SJCRH30 (cell line): ENCODE measurements at regions not wholly inside any gene's neighbourhood (a gene's known extent, or its start where the extent isn't known, plus 50 kb on each side); places are given as distances from the start of the nearest gene placed in this dataset.

ENCODE experiments used
- DNase-seq, 2 experiments: peaks; one replicate each; pipeline ENCODE4 v3.0.0-alpha.2; 2015 to 2020
- H3K27ac ChIP-seq: fragments of 250-450 bp; sonication (Bioruptor Pico); 2 replicates; pipeline ENCODE4 v1.5.1; 2020; ENCODE audit warnings: mild to moderate bottlenecking, moderate library complexity
- H3K27me3 ChIP-seq: fragments of 250-450 bp; sonication (Bioruptor Pico); 2 replicates; pipeline ENCODE4 v1.5.1; 2020; ENCODE audit warnings: mild to moderate bottlenecking, moderate library complexity
- H3K36me3 ChIP-seq: fragments of 250-450 bp; sonication (Bioruptor Pico); 2 replicates; pipeline ENCODE4 v1.5.1; 2020; ENCODE audit warnings: mild to moderate bottlenecking, moderate library complexity
- H3K4me1 ChIP-seq: fragments of 250-450 bp; sonication (Bioruptor Pico); 2 replicates; pipeline ENCODE4 v1.5.1; 2020; ENCODE audit warnings: mild to moderate bottlenecking, moderate library complexity
- H3K4me3 ChIP-seq: fragments of 250-450 bp; sonication (Bioruptor Pico); 2 replicates; pipeline ENCODE4 v1.5.1; 2020; ENCODE audit warnings: mild to moderate bottlenecking, moderate library complexity
- H3K9me3 ChIP-seq: fragments of 250-450 bp; sonication (Bioruptor Pico); replicated peaks from 2 replicates; pipeline ENCODE4 v1.5.1; 2020; ENCODE audit warnings: mild to moderate bottlenecking, moderate library complexity

DNA sequence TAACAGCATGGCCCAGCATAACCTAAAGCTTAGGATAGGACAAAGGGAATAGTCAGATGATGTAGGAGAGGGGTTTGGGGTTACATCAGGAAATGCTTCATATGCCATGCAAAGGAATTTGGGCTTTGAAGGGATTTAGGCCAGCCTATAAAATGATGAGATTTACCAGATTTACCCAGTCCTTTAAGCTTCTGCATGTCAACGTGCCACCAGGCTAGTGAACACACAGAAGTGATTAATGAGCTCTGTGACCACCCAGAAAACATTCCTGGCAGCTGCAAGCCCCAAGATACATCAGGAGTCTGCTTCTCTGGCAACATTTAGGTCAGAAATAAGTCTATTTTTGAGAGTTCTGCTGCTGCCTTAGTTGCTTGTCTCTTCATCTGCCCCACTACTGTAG lies 118.3 kb downstream of the LRIG3 start:
- peak; percentile 93 to 97 for DNase-seq
- Histone ChIP-seq H3K27ac (peak overlapping the region; percentile 53), H3K27me3 (no peaks in the 10 kb centered on the region), H3K4me3 (no peak overlapping the region), H3K36me3 (no peaks in the 10 kb centered on the region), H3K4me1 (peaks cover 33% of the 10 kb centered on the region), H3K9me3 (peaks cover 13% of the 10 kb centered on the region; the same call in 1 of the 2 replicates)

DNA sequence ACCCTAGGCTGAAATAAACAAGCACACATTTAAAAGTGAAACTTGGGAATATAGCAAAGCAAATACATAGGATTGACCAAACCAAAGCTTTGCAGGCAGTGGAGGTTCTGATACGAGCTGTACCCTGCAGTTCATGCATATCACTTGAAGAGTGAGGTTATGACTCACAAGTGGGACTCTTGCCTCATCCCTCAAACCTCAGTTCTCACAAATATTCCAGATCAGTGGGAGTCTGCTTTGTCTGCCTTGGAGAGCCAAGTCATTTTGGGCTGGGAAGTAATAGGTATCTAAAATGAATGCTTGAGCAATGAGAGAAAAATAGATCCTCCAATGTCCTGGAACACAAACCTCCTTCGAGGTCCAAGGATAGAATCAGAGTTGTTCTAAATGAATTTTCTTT lies 116.4 kb downstream of the LRIG3 start:
- Histone ChIP-seq H3K4me1 (peaks cover 34% of the 10 kb centered on the region), H3K27me3 (no peaks in the 10 kb centered on the region), H3K4me3 (no peak overlapping the region), H3K27ac (no peak overlapping the region), H3K36me3 (no peaks in the 10 kb centered on the region), H3K9me3 (peaks cover 13% of the 10 kb centered on the region; the same call in 1 of the 2 replicates)
- peak; percentile 26 to 59 for DNase-seq

DNA sequence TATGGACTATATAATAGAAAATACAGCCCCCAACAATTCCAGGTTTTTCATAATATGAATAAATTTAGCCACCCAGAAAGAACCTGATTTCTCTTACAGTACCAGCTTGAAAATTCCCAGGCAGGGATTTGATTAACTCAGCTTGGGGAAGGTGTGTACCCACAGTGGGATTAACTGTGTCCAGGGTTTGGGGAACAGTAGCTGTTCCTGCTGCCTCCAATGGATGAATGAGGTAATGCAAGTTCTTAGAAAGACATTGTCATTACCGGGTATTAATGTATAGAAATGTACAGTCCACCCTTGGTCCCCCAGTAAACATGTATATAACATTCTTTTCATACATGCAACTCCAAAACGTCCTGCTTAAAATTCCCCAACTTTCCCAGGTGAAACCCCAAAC lies 115.6 kb downstream of the LRIG3 start:
- no peak overlapping the region for H3K27ac ChIP-seq
- peaks cover 42% of the 10 kb centered on the region for H3K4me1 ChIP-seq
- peak in 1 of 2 experiments; percentile 43 for DNase-seq
- H3K36me3 ChIP-seq = no peaks in the 10 kb centered on the region
- no peak overlapping the region for H3K4me3 ChIP-seq
- H3K9me3 ChIP-seq = 0 out of 2 replicates have a peak, but pooled peaks cover 5% of the 10 kb centered on the region
- no peaks in the 10 kb centered on the region for H3K27me3 ChIP-seq

DNA sequence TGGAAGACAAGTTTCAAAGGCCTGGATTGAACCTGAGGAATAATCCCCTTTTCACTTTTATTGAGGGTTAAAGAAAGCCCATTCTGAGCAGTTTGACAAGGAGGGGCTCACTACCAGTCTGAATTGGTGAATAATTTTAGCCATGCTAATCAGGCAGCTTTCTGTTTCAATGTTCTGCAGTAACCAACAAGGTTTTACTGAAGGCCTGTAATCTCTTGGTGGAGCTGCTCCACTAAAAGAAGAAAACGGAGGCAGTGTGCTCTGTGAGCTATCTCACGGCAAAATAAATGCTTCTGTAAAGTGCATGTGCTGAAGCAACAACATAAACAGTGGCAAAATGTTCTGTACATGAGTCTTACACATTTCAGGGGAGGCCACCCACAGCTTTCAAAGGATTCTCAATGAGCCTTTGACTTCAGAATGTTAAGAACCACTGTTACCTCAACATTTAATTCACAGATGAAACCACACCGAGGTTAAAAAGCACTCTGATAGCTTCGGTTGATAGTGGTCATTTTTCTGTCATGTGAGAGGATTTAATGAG lies 111.2 kb downstream of the LRIG3 start:
- no peaks in the 10 kb centered on the region for H3K36me3 ChIP-seq
- peak; percentile 36 to 51 for DNase-seq

DNA sequence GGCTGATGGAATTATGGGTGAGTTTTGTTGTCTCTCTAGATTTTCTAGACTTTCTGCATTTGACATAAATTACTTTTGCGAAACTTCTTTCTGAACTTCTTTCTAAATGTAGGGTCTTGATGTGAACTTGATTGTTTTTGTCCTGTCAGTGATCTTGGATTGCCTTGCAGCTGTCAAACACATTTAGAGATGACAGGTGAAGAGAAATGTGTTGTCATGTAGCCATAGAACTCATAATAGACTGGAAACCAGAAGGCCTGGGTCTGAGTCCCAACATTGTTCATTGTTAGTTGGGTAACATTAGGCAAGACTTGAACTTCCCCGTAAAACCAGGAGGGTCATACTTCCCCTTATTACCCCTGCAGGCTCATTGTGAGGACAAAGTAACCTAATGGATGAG lies 109.0 kb downstream of the LRIG3 start:
- H3K27me3 ChIP-seq = no peaks in the 10 kb centered on the region
- DNase-seq = peak in 1 of 2 experiments; percentile 27
- no peaks in the 10 kb centered on the region for H3K36me3 ChIP-seq
- no peak overlapping the region for H3K27ac ChIP-seq
- H3K4me3 ChIP-seq = no peak overlapping the region
- peaks cover 18% of the 10 kb centered on the region for H3K4me1 ChIP-seq
- no peaks in the 10 kb centered on the region for H3K9me3 ChIP-seq

More for the DNA sequence above, 111.2 kb downstream of the LRIG3 start:
- H3K27me3 ChIP-seq = no peaks in the 10 kb centered on the region
- peaks cover 22% of the 10 kb centered on the region for H3K4me1 ChIP-seq
- peak overlapping the region; percentile 4; the same call in 1 of the 2 replicates for H3K27ac ChIP-seq
- H3K4me3 ChIP-seq = no peak overlapping the region
- H3K9me3 ChIP-seq = no peaks in the 10 kb centered on the region

DNA sequence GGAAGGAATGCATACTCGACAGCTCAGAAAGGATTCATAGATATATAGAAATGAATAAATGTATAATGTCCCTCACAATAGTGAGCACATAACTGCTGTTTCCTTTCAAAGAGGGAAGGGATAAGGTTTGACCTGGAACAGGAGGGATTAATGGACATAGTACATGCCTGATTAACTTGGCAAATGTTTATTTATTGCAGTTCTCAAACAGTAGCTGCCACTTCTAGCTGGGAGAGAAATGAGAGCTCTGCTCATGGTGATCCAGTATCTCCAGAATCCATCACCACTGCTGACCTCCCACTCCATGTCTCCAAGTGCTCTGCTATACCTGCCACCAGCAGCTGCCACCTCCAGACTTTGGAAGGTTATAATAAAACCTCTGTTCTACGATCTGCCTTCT lies 108.1 kb downstream of the LRIG3 start:
- no peak overlapping the region for H3K4me3 ChIP-seq
- peaks cover 18% of the 10 kb centered on the region for H3K4me1 ChIP-seq
- no peaks in the 10 kb centered on the region for H3K27me3 ChIP-seq
- H3K9me3 ChIP-seq = no peaks in the 10 kb centered on the region
- H3K27ac ChIP-seq = no peak overlapping the region
- DNase-seq = peak in 1 of 2 experiments; percentile 13
- H3K36me3 ChIP-seq = no peaks in the 10 kb centered on the region

DNA sequence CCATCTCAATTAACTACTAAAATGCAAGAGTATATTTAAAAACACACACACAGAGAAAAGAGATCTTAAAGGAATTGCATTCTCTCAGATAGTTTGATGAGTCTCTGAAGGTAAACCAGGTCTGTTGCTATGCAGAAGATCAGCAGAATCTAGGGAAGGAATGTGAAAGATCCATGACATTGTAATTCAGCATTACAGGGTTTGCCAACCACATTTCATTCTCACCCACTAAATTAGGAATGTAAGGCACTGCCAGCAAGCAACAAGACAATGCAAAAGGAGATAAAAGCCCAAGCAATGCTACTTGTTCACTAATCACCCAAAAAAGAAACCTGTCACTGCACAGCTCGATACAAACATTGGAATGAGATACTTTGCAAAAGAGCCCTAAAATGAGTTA lies 106.3 kb downstream of the LRIG3 start:
- Histone ChIP-seq H3K4me3 (no peak overlapping the region), H3K27me3 (no peaks in the 10 kb centered on the region), H3K4me1 (peaks cover 15% of the 10 kb centered on the region), H3K27ac (no peak overlapping the region), H3K36me3 (no peaks in the 10 kb centered on the region), H3K9me3 (no peaks in the 10 kb centered on the region)
- DNase-seq = no peak

DNA sequence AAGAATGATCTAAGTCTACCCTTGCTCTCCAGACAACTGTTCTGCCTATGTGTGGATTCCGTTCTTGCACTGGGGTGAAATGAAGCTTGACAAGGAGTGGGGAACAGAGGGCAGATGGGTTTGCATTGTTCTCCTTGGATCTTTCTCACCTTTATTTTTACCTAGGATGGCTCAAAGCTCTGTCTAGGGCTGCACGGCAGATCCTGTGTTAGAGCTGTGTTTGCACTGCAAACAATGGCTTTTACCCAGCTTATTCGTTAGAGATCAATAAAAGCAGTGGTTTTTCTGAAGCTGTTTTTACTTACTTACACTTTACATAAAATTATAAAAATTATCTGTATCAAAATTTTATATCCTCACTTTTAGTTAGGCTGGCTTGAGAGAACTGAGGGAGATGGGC lies 105.1 kb downstream of the LRIG3 start:
- no peak overlapping the region for H3K27ac ChIP-seq
- H3K4me3 ChIP-seq = no peak overlapping the region
- no peak for DNase-seq
- H3K36me3 ChIP-seq = no peaks in the 10 kb centered on the region
- H3K4me1 ChIP-seq = peaks cover 6% of the 10 kb centered on the region
- H3K27me3 ChIP-seq = no peaks in the 10 kb centered on the region
- no peaks in the 10 kb centered on the region for H3K9me3 ChIP-seq

DNA sequence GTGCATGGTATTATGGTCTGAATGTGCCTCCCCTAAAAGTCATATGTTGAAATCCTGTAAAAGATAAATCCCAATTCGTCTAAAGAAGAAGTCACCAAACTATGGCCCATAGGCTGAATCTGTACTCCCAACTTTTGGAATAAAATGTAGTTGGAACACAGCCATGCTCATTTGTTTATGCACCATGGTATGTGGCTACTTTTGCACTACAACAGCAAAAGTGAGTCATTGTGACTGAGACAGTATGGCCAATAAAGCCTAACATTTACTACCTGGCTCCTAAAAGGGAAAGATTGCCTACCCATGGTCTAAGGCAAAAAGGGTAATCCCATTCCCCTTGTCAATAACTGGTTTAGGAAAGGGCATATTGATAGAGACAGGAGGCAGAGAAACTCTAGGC lies 101.8 kb downstream of the LRIG3 start:
- Histone ChIP-seq H3K36me3 (no peaks in the 10 kb centered on the region), H3K9me3 (no peaks in the 10 kb centered on the region)
- no peak for DNase-seq

DNA sequence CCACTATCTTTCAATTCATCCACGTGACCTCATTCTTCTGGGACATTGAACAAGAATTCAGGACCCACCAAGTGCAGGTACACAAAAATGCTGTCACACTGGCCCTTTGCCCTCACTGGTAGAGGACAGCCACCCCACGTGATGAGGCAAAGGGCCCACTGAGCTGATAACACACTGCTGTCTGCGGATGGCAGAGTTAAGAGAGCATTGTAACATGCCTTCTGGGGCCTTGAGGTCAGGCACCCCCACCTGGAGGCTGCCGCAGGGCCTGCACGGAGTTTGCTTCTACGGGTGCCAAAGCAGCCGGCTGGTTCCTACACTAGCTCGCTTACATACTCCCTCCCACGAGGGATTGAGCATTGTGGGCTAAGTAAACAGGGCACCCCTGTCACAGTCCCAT lies 101.0 kb downstream of the LRIG3 start:
- H3K36me3 ChIP-seq = no peaks in the 10 kb centered on the region
- DNase-seq = no peak
- H3K9me3 ChIP-seq = no peaks in the 10 kb centered on the region
- no peaks in the 10 kb centered on the region for H3K4me1 ChIP-seq
- no peak overlapping the region for H3K27ac ChIP-seq
- no peak overlapping the region for H3K4me3 ChIP-seq
- no peaks in the 10 kb centered on the region for H3K27me3 ChIP-seq

More for the DNA sequence above, 101.8 kb downstream of the LRIG3 start:
- no peaks in the 10 kb centered on the region for H3K27me3 ChIP-seq
- H3K4me1 ChIP-seq = no peaks in the 10 kb centered on the region
- no peak overlapping the region for H3K27ac ChIP-seq
- no peak overlapping the region for H3K4me3 ChIP-seq

DNA sequence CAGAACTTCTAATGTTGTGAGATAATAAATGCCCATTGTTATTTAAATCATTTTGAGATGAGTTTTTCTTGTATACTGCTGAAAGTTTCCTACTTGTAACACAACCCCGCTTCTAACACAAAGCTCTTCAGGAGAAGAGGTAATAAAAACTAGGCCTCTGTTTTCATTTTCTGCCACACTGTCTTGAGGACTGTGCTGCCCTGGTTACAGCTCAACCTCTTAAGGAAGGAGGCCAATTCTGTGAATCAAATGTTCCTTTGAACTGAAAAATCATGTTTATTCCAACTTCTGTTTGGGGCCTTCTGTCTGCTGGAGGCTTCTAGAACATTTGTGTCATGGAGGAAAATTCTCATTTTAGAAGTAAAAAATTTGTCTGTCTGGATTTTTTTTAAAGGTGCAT lies 100.3 kb downstream of the LRIG3 start:
- Histone ChIP-seq H3K4me3 (no peak overlapping the region), H3K27me3 (no peaks in the 10 kb centered on the region), H3K4me1 (no peaks in the 10 kb centered on the region), H3K9me3 (no peaks in the 10 kb centered on the region), H3K27ac (no peak overlapping the region), H3K36me3 (no peaks in the 10 kb centered on the region)
- no peak for DNase-seq
